Mesodermal cell (in vitro differentiated cells): ENCODE measurements at regions not wholly inside any gene's neighbourhood (a gene's known extent, or its start where the extent isn't known, plus 50 kb on each side); places are given as distances from the start of the nearest gene placed in this dataset.

Experiments used
- H3K27ac ChIP-seq: 2 replicates; pipeline ENCODE4 v1.7.0; 2013; ENCODE audit warnings: mild to moderate bottlenecking, low read depth, low read length, moderate library complexity; ENCODE audit not compliant: severe bottlenecking
- H3K36me3 ChIP-seq: 2 replicates; pipeline ENCODE4 v1.7.1; 2013; ENCODE audit warnings: mild to moderate bottlenecking, low read length, moderate library complexity; ENCODE audit not compliant: control insufficient read depth, insufficient read depth
- H3K4me1 ChIP-seq: one replicate; pipeline ENCODE4 v1.7.1; 2013; ENCODE audit warnings: mild to moderate bottlenecking, low read length; ENCODE audit not compliant: insufficient read depth, control insufficient read depth, poor library complexity, severe bottlenecking
- H3K4me3 ChIP-seq: 2 replicates; pipeline ENCODE4 v1.7.0; 2013; ENCODE audit warnings: low read length, control low read depth, mild to moderate bottlenecking; ENCODE audit not compliant: insufficient read depth, poor library complexity, severe bottlenecking; ENCODE audit errors: extremely low read depth
- H3K9me3 ChIP-seq: 2 replicates; pipeline ENCODE4 v1.7.1; 2013; ENCODE audit warnings: mild to moderate bottlenecking, low read length, moderate library complexity; ENCODE audit not compliant: control insufficient read depth
- WGBS, 2 experiments: methylation state at CpG; one replicate each; pipeline ENCODE4 v1.1.5; 2013; ENCODE audit warnings: missing lambda C conversion rate in 2 of 2; ENCODE audit not compliant: insufficient coverage in 2 of 2; 5-methylcytosine and 5-hydroxymethylcytosine counted together

DNA sequence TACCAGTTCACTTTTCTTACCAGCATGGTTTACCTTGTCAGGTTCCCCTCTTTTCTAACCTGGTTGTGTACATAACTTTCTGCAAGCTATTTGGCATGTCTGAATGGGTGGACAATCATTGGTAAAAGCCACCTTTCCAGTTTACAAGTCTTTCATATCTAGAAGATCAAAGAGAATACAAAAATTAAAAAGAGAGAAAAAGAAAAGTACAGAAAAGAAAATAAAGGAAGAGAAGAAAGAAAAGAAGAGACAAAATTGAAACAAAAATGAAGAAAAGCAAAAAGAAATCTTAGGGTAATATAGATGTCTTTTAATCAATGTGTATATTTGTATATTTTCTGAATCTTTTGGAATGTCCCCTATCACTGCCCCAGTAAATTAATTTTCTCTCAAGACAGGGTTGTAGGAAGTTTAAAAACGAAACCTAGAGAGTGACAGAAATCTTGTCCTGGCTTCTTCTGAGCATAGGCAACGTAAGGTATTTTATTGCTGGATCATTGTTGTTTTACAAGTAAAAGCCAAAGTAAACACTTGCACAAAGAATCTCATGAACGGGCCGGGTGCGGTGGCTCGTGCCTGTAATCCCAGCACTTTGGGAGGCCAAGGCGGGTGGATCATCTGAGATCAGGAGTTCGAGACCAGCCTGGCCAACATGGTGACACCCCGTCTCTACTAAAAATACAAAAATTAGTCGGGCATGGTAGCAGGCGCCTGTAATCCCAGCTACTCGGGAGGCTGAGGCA is 98.7 kb upstream of the IFNE start:
- Histone ChIP-seq H3K4me1 (peaks cover 7% of the 10 kb centered on the region), H3K4me3 (no peak overlapping the region), H3K36me3 (no peaks in the 10 kb centered on the region), H3K9me3 (no peaks in the 10 kb centered on the region), H3K27ac (no peak overlapping the region)
- 86 to 100% methylated on average over 3 to 5 of the region's 12 CpGs for WGBS, 2 experiments

DNA sequence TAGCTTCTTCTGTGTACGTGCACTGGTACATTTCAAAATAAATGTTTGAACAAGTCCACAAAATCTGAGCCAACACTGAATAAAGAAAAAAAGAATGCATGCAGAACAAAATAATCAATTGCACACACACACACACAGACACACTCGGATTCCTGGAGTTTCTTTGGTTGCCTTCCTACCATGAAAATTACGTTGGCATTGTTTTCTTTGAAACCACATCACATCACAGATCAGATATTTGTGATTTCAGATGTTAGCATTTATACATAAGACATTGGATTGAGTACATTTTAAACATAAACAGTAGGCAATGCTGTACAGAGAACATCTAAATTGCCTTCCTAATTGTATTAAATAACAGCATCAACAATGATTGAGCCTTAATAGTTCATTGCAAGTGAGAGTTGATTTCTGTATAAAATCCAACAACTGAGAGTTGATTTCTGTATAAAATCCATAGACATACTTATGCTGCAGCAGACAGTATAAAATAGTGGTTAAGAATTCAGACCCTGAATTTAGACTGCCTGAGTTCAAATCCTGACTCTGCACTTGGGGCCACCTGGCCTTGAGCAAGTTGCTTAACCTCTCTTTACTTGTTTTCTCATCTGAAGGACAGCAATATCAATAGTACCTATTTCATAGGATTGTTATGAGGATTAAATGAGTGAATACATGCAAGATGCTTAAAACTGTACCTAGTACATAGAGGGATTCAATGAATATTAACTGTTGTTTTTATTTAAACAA is 101.7 kb upstream of the IFNE start:
- Histone ChIP-seq H3K36me3 (no peaks in the 10 kb centered on the region), H3K27ac (no peak overlapping the region), H3K9me3 (no peaks in the 10 kb centered on the region), H3K4me1 (no peaks in the 10 kb centered on the region), H3K4me3 (no peak overlapping the region)
- WGBS, 2 experiments: no CpG with 5 or more reads among the region's 3 CpGs

DNA sequence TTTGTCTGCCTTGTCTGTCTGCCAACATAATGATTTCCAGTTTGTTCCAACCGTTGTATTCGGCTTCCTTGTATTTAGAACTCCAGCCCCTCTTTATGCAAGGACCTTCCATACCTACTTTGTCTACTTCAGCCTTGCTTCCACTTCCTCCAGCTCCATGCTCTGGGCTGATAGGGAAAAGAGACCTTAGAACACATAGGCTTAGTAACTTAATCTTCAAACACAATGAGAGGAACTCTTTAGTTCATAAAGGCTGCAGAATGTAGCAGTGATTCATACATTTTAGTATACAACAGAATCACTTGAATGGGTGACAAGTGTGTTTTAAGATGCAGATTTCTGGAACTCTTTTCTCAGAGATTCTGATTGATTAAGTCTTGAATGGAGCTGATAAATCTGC is 102.8 kb upstream of the IFNE start:
- Histone ChIP-seq H3K36me3 (no peaks in the 10 kb centered on the region), H3K4me1 (peaks cover 4% of the 10 kb centered on the region), H3K9me3 (no peaks in the 10 kb centered on the region), H3K27ac (no peak overlapping the region), H3K4me3 (no peak overlapping the region)
- 80 to 100% methylated on average over 1 to 2 of the region's 2 CpGs for WGBS, 2 experiments

DNA sequence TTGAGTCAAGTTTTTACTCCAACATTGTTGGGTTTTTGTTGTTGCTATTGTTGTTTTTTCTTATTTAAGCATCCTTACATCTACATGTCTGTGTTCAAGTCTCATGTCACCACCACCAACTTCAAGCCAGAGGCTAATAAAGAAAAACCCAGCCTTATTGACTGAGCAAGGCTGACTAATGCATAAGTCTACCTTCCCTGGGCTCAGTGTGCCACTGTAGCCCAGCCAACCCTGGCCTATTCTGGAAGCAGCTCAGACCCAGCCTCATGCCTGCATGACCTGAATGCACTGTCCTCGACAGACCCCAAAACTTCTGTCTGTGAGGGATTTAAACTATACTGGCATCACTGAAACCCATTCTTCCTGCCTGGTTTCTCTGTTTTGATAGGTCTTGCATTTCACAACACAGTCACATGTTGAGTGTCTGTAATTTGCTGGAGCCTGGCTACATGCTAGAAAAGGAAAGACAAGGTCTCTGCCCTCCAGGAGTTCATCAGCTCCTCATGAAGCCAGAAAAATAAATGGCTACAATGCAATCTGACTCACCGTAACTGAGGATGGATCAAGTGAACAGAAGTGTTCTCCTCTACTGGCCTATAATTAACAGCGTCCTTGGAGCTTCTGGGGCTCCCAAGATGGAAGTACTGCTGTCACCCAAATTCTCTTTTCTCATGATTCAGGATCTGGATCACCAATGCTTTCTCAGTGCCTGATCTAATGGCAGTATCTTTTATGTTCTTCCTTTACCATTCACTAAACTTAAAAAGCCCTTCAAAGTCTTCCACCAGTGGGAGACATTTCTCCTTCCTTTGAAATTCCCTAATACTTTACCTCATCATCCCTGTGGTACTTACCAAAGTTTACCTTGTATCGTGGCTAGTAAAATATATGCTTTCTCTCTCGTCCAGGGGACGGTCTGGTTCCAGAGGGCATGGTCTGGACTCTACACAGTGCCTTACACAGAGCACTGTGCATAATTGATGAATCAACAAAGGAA is 103.9 kb upstream of the IFNE start:
- Histone ChIP-seq H3K36me3 (no peaks in the 10 kb centered on the region), H3K9me3 (no peaks in the 10 kb centered on the region), H3K4me3 (no peak overlapping the region), H3K4me1 (peaks cover 13% of the 10 kb centered on the region), H3K27ac (no peak overlapping the region)
- 93 to 97% methylated on average over 5 to 6 of the region's 6 CpGs for WGBS, 2 experiments

DNA sequence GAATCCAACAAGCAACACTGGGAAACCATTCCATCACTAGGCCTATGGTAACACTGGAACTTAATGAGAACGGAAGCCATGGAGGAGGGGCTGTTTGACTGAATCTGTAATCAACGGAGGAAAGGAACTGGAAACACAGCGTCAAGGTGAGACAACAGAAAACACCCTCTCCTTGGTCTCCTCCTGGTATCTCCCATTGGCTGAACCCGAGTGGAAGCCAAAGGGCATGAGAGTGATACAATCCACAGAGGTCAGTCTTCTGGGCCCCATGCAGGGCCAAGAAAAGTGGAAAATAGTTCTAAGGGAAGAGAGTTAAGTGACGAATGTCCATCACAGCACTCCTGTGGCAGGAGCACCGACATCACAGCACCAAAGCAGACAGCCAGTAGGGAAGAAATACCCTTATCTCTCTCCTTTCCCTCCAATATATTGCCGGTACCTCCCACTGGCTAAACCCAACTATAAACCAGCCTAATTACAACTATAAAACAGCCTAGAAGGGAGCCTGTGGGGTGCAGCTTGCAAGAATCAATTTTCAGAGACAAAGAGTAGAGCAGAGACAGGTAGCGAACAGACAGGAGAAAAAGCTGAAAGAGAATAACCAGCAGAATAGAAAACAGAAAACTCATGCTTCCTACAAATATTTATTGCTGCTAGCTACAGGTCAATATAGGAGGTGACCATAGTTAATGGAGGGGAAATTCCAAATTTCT is 107.4 kb upstream of the IFNE start:
- H3K9me3 ChIP-seq: no peaks in the 10 kb centered on the region
- 100% methylated on average over 2 to 4 of the region's 8 CpGs for WGBS, 2 experiments

DNA sequence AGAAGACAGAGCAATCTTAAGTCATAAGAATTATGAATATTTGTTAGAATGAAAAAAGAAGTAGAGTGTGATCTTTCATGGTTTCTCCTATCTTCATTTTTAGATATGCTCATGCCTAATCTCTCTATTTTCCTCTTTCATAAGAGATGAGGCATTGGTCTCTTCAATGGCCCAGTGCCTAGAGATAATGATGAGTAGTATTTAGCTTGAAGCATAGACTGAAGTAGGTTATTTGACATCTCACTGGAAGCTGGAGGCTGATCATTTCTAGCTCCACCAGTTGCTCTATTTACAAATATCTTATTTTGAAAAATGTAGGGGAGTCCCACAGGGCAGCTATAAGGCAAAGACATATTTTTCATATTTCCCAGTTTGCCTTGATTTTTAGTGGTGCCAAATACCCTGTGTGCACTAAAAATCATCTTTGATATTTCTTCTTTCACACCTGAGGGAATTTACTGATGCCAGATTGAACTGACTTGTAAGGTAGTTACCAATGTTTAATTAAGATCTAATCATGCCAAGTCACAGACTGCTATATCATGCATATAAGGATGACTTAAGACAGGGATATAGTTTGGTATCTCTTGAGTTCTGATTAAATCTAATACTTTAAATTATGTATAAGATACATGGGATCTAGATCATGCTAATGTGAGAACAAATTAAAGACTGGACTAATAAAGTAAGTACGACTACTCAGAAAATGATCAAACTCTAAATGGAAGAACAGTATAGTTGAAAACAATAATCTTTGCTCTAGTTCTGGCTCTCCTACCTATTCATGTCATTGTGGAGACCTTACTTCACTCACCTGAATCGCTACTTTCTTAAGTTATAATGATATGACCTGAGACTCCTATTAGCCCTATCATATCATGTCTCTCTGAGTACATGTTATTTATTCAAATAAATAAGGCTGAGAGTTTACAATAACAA is 108.2 kb upstream of the IFNE start:
- peaks cover 29% of the 10 kb centered on the region for H3K4me1 ChIP-seq
- H3K36me3 ChIP-seq: no peaks in the 10 kb centered on the region
- H3K9me3 ChIP-seq: no peaks in the 10 kb centered on the region
- no peak overlapping the region for H3K4me3 ChIP-seq
- H3K27ac ChIP-seq: no peak overlapping the region
- 100% methylated on average over 1 of the region's 2 CpGs; no CpG with 5 or more reads in 1 of the 2 experiments for WGBS, 2 experiments

More for the DNA sequence above, 107.4 kb upstream of the IFNE start:
- Histone ChIP-seq H3K4me3 (no peak overlapping the region), H3K27ac (no peak overlapping the region), H3K4me1 (peaks cover 29% of the 10 kb centered on the region), H3K36me3 (no peaks in the 10 kb centered on the region)

DNA sequence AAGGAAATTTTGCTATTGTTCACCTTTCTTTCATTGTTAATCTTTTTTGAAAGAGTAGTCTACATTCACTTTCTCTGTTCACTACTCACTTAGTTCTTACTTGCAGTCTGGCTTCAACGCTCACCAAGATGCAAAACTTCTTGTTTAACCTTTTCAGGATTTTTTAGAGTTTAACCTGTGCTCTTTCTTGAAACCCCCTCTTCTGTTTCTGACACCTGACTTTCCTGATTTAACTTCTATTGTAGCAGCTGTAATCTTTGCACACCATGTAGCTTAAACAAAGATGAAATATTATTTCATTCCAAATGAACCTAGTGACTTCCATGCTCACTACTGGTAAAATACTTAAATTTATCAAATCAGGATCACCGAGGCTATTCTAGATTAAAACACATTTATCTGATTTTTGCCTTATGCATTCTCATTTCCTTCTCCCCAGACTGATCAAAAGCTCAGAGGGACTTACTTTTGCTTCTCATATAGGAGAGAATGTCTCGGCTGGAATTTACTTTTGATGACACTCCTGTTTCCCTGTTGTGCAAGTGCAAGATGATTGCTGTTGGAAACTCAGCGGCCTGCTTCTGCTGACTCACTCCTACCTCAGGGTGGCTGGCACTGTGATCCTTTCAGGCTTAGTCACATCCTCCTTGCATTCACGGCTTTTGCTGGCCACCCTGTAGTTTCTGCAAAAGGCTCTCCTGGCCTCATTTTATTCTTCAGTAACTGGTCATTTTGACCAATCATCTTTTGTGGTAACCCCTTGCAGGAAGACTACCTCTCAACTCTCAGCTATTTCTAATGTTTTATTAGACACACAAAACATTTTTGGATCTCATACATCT is 109.3 kb upstream of the IFNE start:
- H3K9me3 ChIP-seq: no peaks in the 10 kb centered on the region
- no peak overlapping the region for H3K4me3 ChIP-seq
- H3K36me3 ChIP-seq: no peaks in the 10 kb centered on the region
- H3K27ac ChIP-seq: peak overlapping the region; percentile 93
- WGBS, 2 experiments: 35 to 41% methylated on average over 4 of the region's 5 CpGs
- peaks cover 38% of the 10 kb centered on the region for H3K4me1 ChIP-seq

DNA sequence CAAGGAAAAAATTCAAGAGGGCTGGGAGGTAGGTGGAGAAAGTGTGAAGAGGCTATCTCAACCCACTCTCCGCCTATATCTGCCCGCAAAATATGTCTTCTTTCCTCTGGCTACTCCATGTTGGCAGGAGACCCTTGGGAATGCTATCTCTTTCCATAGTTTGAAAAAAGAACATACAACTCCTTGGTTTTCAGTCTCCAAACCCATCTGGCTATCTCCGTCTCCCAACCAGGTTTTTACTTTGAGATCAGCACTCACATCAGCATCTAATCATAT is 109.9 kb upstream of the IFNE start:
- H3K27ac ChIP-seq: peak overlapping the region; percentile 93
- peaks cover 38% of the 10 kb centered on the region for H3K4me1 ChIP-seq
- H3K4me3 ChIP-seq: no peak overlapping the region
- H3K9me3 ChIP-seq: no peaks in the 10 kb centered on the region
- 84 to 96% methylated on average over 2 to 3 of the region's 3 CpGs for WGBS, 2 experiments
- H3K36me3 ChIP-seq: no peaks in the 10 kb centered on the region

DNA sequence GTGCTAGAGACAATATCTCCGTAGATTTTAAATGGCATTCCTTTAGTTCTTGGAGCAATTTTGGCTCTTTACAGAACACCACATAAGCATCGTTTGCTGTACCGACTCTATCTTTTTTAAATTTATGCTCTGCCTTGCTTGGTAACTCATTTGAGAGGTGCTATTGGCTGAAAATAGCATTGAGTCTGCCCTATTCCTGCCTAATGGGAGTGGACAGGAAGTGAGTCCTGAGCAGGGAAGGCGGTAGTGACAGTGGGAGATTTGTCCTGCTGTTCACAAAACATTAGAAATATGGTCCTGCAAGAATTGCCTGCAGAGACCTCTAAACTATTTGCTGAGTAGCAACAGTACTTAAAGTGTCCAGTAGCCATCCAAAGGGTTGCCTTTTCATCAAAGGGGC is 115.2 kb upstream of the IFNE start:
- WGBS, 2 experiments: 94 to 100% methylated on average over 2 to 3 of the region's 4 CpGs
- Histone ChIP-seq H3K9me3 (no peaks in the 10 kb centered on the region), H3K27ac (no peak overlapping the region), H3K4me3 (no peak overlapping the region), H3K36me3 (no peaks in the 10 kb centered on the region), H3K4me1 (peaks cover 13% of the 10 kb centered on the region)
